GM12892 (cell line): ENCODE measurements at regions not wholly inside any gene's neighbourhood (a gene's known extent, or its start where the extent isn't known, plus 50 kb on each side); places are given as distances from the start of the nearest gene placed in this dataset.

Source experiments
- POLR2A ChIP-seq: IDR thresholded peaks from 2 replicates; pipeline ENCODE4 v1.6.1; 2011; ENCODE audit warnings: low read depth, low read length, control low read depth
- POLR2AphosphoS5 ChIP-seq: IDR thresholded peaks from 2 replicates; pipeline ENCODE4 v1.6.1; 2011; ENCODE audit warnings: low read depth, low read length, control low read depth

DNA sequence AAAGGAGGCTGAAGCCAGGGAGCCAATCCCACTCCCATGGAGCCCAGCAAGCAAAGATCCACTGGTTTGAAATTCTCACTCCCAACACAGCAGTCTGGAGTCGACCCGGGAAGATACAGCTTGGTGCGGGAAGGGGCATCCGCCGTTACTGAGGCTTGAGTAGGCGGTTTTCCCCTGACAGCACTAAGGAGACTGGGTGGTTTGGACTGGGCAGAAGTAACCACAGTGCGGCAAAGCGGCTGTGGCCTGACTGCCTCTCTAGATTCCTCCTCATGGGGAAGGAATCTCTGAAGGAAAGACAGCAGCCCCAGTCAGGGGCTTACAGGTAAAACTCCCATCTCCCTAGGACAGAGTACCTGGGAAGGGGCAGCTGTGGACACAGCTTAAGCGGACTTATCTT lies 261.6 kb upstream of the KYNU start:
- no peak for TF ChIP-seq POLR2A
- no peak for TF ChIP-seq POLR2AphosphoS5
